NCI-H524 (cell line): ENCODE measurements at regions not wholly inside any gene's neighbourhood (a gene's known extent, or its start where the extent isn't known, plus 50 kb on each side); places are given as distances from the start of the nearest gene placed in this dataset.
"Not testable (repeated sequence)": the region's sequence is repeated elsewhere in the genome, so short reads cannot be mapped to it uniquely, and the experiment has no call there.

Experiments
- DNase-seq, 2 experiments: peaks; one replicate each; lab custom pipeline; 2025; lab: John Stamatoyannopoulos, UW

DNA sequence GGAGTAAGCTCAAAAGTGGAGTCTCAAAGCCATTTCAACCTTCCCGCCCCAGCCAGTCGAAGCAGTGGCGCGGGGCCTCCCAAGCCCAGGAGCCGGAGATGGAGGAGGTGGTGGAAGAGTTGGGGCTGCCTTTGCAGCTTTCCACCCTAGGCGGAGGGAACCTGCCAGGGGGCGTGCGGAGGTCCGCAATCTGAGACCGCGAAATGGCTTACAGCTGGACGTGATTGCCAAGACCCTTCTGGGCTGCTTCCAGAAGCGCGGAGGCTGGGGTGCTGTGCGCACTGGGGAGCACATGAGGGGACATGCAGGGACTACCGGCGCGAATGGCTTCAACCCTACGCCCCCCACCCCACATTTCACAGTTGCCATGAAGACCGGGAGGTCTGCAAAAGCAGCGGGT, 86.2 kb downstream of the PRR15 start:
- no peak for DNase-seq

DNA sequence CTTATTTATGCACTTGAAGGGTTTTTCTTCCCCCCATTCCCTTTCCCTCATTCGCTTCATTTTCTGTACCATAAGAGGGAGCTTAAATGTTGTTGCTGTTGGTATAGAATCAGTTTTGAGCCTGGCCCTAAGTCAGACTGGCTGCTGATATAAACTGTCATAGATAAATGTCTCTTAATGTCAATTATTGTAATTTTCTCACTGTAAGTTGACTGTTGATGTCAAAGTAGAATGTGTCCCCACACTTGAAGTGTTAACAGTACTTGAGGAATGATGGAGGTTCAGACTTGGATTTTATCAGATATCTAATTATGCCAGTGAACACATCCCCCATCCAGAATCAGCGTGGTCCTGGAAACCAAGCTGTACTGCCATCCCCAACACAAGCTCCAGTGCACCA, 87.8 kb downstream of the PRR15 start:
- DNase-seq, result no peak

DNA sequence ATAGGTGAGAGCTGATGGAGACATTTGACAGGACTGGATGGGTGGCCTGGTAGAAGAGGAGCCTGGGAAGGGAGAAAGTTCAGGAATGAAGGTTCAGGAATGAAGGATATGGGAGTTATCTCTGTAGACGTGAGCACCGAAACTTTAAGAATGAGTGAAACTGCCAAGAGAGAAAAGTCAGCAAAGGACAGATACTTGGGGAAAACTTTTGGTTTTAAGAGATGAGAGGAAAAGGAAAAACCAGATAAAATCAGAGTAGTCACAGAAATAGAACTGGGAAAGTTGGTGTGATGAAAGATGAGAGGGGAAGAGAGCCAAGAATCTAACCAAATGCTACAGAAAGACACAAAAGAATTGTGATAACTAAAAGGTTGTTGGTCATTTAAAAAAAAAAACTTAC, 88.9 kb downstream of the PRR15 start:
- DNase-seq, result no peak

DNA sequence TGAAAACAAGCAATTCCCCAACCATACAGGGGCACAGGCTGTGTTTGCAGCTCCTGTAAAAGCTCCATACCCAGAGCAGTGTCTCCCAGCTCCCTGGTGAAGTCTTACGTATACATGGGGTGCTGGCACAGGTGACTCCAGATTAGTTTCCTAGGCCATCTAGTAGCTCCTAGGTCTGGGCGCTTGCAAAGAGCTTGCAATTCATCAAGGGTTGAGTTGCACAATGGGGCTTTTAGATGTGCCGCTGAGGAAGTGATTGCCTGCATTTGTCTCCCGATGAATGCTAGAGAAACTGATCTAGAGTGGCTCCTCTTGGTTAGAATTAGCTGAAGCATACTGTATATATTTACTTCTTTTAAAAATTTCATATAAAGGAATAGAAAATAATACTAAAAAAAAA, 90.7 kb downstream of the PRR15 start:
- not testable (repeated sequence) for DNase-seq

DNA sequence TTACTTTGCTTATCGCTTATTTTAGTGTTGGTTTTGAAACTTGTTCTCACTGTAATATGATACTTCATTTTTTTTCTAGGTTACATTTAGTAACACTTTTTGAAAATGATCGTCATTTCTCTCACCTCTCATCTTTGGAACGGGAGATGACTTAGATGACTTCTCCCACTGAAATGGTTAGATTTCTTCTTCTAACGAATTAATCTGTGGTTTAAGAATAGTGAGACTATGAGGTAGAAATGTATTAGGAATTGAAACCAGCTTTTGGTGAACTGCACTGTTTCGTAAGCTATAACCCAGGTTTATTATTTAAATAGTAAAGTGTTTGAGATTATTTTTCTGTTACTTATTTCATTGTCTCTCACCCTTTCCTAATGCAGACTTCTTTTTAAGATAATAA, 93.7 kb downstream of the PRR15 start:
- no peak for DNase-seq

DNA sequence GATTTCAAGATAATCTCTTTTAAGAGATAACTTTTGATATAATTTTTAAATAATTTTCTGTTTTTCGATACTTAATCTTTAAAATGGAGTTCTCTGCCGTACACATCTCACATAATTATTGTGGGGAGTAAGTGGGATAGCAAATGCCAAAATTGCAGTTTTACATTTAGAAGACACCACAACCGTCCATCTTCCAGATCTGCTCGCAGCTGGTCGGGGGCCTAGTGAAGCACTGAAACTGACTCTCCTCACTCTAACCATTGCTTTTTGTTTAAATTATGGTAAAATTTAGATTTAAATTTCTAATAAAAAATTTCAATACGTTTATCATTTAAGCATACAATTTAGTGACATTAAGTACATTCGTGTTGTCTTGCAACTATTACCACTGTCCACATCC, 94.2 kb downstream of the PRR15 start:
- DNase-seq, result no peak

DNA sequence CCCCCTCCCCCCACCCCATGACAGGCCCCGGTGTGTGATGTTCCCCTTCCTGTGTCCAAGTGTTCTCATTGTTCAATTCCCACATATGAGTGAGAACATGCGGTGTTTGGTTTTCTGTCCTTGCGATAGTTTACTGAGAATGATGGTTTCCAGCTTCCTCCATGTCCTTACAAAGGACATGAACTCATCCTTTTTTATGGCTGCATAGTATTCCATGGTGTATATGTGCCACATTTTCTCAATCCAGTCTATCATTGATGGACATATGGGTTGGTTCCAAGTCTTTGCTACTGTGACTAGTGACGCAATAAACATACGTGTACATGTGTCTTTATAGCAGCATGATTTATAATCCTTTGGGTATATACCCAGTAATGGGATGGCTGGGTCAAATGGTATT, 95.6 kb downstream of the PRR15 start:
- not testable (repeated sequence) for DNase-seq

DNA sequence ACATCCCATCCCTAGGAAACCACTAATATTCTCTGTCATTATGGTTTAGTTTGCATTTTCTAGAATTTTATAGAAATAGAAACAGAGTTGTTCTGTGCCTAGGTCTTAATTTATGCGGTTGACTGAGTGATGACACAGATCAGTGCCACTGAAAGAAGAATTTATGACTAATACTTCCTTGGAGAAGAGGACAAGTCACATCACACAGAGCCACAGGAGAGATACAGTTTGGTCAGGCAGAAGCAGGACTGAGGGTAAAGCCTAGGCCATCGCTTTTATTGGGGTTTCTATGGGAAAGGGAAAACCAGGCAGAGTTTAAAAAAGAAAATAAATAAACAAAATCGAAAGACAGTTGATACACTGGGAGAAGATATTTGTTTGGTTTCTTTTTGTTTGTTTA, 99.3 kb downstream of the PRR15 start:
- not testable (repeated sequence) for DNase-seq

DNA sequence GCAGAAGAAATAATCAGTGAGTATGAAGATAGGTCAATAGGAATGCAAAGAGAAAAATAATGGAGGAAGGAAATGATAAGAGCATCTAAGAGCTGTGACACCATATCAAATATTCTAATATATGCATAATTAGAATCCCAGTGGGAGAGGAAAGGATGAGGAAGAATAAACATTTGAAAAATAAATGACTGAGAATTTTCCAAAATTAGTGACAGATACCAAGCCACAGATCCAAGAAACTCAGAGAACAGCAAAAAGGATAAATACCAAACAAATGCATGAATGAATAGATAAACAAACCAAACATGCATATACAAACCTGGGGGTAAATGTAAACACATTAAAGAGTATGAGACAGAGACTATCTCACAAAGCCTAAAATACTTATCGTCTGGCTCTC, 101.4 kb downstream of the PRR15 start:
- not testable (repeated sequence) for DNase-seq

DNA sequence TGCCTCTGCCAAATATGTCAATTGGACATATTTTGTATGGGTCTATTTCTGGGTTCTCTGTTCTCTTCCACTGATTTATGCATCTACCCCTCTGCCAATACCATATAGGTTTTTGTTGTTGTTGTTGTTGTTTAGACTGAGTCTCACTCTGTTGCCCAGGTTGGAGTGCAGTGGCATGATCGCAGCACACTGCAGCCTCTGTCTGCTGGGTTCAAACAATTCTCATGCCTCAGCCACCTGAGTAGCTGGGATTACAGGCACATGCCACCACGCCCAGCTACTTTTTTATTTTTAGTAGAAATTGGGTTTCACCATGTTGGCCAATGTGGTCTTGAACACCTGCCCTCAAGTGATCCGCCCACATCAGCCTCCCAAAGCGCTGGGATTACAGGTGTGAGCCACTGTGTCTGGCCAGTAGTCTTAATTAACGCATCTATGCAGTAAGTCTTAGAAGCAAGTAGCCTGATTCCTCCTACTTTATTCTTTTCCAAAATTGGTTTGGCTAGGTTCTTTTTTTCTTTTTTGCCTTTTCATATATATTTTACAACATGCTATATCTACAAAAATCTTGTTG, 103.5 kb downstream of the PRR15 start:
- DNase-seq, result not testable (repeated sequence)

DNA sequence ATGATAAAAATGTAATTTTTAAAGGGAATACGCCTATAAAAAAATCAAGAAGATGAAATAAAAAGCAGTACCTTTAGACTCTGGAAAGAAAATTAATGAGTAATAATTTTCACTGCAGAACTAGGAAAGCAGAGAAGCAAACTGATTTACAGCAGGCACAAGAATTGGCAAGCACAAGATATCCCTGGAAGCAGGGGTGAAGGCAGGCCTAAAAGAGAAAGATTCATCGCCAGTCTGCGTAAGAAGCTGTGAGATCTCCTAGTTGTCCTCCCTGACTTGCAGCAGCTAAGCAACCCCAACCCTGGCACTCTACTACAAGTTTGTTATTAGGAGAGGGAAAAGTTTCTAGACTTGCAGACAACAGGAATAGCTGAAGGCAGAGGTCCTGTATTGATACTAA, 107.7 kb downstream of the PRR15 start:
- DNase-seq, result not testable (repeated sequence)

DNA sequence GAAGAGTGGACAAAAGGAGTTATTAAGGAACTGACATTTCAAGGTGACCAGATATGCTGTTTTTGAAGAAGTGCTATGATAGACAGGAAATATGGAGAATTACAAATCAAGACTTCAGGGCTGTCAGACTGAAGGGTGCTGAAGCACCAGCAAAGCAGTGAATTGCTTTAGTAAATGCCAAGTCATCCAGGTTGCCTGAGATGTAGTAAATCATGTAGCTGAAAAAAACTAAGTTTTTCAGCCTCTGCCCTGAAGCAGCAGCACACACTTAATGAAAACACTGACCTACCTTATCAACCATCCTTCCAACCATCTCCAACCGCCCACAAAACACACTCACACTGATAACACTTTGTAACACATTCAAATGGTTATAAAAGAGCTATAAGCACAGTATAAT, 110.0 kb downstream of the PRR15 start:
- DNase-seq, result not testable (repeated sequence)

DNA sequence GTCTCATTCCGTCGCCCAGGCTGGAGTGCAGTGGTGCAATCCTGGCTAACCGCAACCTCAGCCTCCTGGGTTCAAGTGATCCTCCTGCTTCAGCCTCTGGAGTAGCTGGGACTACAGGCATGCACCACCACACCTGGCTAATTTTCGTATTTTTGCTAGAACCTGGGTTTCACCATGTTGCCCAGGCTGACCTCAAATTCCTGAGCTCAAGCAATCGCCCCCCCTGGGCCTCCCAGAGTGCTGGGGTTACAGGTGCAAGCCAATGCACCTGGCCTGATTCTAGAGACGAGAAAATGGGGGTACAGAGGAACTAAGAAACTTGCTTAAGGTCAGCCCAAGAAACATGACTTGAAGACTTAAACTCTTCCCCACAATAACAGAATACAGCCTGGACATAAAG, 111.0 kb downstream of the PRR15 start:
- DNase-seq, result not testable (repeated sequence)

DNA sequence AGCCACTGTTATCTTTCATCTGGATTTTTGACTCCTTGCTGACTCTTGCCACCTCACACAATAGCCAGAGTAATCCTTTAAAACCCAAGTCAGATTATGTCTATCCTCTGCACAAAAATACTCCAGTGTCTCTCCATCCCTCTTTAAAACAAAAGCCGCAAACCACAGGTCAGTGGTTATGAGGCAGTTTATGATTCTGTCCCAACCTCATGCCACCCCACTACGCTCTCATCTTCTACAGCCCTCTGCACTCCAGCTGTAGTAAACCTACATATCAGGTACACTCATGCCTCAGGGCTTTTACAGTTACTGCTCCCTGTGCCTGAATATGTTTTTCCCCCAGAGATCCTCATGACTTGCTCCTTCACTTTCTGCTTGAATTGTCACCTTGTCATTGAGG, 113.6 kb downstream of the PRR15 start:
- not testable (repeated sequence) for DNase-seq

DNA sequence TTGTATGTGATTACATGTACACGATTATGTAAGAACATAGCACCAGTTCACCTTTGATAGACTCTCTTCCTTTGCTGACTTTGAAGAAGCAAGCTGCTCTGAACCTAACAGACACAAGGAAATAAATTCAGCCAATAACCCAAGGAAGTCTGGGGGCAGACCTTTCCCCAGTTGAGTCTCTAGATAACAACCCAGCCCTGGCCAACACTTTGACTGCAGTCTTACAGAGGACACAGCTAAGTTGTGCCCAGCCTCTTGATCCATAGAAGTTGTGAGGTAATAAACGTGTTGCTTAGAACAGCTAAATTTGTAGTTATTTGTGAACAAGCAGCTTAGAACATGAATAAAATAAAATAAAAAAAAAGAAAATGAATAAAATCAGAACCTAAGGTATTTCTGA, 116.3 kb downstream of the PRR15 start:
- DNase-seq, result not testable (repeated sequence)

DNA sequence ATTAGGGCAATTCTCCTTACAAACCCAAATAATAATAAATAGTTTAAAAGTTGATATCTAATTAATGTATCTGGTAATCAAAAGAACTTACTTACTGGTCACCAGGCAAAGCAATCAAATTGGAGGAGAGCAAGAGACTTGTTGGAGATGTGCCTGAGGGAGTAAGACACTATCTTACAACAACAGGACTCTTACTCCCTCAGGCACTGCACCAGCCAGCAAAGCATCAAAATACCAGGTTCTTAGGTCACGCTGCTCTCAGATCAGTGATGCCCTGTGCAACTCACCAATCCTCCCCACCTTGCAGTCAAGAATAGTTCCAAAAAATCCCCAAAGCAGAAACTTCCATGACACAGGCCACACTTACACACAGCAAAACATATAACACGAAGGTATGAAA, 117.0 kb downstream of the PRR15 start:
- not testable (repeated sequence) for DNase-seq

DNA sequence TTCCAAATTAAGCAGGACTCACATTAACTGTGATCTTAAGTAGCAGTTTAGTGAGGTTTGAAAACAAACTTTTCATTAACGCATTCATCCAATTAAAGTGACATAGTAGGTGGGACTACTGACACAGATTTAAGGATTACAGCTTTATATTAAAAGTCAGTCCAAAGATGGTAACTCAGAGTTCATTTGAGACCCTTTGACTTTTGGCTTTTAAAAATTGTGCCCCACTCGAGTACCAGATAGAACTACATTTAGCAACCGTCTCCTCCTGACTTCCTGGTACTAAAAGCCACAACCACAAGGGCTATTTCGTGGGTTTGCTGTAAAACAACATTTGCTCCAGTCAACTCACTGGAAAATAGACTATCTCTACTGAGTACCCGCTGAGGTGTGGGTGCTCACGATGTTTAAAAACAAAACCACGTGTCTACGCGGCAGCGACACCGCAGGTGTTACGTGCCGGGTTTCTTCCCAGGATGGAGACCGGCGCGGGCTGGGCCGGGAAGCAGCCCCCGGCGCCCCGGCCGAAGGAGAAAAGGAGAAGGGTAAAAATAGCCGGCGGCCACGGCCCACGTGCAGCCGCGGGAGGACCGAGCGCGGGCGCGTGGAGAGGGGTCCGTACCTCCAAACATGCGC, 120.6 kb downstream of the PRR15 start:
- not testable (repeated sequence) for DNase-seq

DNA sequence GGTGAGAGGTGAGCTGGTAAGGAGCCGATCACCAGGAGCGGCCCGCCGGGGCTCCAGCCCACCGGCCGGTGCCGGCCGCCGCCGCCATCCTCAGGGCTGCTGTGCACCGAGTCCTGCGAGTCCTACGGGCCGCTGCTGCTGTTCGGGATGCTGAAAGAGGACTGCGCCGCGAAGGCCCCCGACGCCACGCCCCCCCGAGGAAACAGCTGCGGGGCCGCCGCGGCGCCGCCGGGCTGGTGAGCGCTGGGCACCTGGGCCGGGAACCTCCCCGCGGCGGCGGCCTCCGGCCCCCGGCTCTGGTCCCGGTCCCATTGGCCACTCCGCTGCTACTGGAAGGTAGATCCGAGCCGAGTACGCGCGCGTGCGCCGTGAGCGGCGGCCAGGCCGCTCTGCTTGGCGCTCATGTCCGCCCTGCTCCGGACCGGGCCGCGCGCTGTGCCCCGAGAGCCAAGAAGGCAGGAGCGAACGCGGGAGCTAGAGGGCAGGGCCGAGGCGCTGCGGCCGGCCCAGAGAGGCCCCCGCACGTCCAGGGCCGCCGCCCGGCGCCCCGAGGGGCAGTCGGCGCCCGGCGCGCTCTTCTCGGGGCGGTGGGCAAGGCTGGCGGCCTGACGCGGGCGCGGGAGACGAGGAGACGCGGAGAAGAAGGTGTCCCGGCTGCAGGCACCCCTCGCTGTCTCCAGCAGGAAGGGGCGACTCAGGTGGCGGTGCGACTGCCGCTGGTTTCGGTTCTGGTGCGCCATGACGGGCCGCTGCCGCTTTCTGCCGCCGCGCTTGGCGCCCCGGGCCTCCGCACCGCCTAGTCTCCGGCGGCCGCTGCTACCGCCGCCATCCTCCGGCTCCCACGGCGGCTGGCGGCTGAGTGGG, 121.3 kb upstream of the WIPF3 start:
- DNase-seq, result peak in 1 of 2 experiments; percentile 62

DNA sequence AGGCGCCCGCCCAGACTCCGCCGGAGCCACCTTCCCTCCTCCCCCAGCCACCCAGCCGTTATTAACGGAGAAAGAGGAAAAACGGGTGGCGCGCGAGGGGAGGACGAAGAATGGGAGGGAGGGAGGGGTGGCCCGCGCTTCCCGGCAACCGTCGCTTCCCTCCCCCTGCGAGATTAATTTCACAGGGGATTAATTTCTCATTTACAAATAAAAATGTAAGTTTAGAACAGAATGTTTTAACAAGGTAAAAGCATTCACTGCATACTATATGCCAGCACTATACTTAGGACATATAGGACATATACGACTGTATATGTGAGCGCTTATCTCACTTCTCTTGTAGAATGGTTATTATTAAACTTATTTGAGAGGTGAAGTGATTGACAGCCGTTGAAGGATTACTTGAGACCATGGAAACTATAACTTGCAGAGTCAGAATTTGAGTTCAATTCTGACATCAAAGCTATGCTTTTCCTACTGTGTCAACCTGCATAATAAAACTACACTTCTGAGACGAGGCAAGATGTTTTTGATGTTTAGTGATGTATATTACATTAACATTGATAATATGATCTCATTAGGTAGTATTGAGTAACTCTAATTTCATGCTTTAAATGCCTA, 120.5 kb upstream of the WIPF3 start:
- peak in 1 of 2 experiments; percentile 19 for DNase-seq

DNA sequence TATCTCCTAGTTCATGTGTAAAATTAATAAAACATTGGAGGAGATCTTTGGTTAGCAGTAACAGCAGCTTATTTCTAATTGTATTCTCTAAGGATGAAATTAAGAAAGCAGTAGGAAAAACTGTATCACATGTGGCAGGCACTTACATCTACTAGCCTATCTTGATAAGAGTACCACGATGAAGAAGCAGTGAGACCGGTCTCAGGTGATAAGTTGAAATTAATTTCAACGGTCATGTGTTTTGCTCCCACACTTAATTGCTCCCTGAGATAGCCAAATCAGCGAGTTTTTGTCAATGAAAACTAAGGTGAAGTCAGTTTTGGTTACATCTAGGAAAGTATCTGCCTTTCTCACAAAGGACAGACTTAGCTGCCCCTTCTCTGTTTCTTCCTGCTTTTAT, 115.8 kb upstream of the WIPF3 start:
- not testable (repeated sequence) for DNase-seq

DNA sequence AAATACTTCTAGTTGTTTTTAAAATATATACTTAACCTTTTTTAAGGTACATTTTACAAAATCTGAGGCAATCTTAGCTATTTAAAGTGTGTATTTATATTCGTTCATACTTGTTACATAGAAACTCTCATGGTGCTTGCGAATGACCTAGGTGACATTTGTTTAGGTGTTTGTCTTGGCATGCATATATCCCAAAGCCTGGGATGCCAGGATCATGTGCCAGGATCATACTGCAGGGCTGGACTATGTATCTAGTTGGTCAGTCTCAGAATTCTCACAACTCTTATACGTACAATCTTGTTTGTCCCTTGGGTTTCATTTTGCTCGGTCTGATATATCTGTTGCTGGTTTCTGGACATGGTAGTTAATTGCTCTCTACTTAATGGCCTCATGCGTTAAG, 109.9 kb upstream of the WIPF3 start:
- not testable (repeated sequence) for DNase-seq

DNA sequence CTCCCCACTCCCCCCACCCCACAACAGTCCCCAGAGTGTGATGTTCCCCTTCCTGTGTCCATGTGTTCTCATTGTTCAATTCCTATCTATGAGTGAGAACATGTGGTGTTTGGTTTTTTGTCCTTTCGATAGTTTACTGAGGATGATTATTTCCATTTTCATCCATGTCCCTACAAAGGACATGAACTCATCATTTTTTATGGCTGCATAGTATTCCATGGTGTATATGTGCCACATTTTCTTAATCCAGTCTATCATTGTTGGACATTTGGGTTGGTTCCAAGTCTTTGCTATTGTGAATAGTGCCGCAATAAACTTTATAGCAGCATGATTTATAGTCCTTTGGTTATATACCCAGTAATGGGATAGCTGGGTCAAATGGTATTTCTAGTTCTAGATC, 106.6 kb upstream of the WIPF3 start:
- DNase-seq, result not testable (repeated sequence)

DNA sequence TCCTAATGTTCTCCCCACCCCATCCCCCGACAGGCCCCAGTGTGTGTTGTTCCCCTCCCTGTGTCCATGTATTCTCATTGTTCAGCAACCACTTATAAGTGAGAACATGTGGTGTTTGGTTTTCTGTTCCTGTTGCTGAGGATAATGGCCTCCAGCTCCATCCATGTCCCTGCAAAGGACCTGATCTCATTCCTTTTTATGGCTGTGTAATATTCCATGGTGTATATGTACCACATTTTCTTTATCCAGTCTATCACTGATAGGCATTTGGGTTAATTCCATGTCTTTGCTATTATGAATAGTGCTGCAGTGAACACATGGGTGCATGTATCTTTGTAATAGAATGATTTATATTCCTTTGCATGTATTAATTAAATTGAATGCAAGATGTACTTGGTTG, 104.8 kb upstream of the WIPF3 start:
- DNase-seq, result not testable (repeated sequence)
